GM23338 (cell line): ENCODE measurements at regions not wholly inside any gene's neighbourhood (a gene's known extent, or its start where the extent isn't known, plus 50 kb on each side); places are given as distances from the start of the nearest gene placed in this dataset.

Source experiments
- ATAC-seq: fragments of 200-7000 bp; cut with Tn5 transposase; 3 replicates; pipeline ENCODE4 v1.9.1; 2020
- DNase-seq: peaks from one replicate; pipeline ENCODE4 v3.0.0-alpha.2; 2015; ENCODE audit warnings: low spot score
- H2AFZ ChIP-seq: fragments of 200-600 bp; sonication (generic); 2 replicates; pipeline ENCODE4 v1.8.0; 2016; ENCODE audit warnings: antibody characterized with exemption, mild to moderate bottlenecking, moderate library complexity
- H3F3A ChIP-seq: fragments of 200-600 bp; sonication (generic); replicated peaks from 2 replicates; pipeline ENCODE4 v1.8.0; 2017; ENCODE audit warnings: antibody characterized with exemption, mixed run types, low read depth
- H3K27ac ChIP-seq: fragments of 200-600 bp; sonication (generic); 2 replicates; pipeline ENCODE4 v1.6.1; 2016; ENCODE audit warnings: low read depth
- H3K27me3 ChIP-seq: fragments of 200-600 bp; sonication (generic); 2 replicates; pipeline ENCODE4 v1.8.0; 2016; ENCODE audit warnings: mild to moderate bottlenecking, mixed run types, moderate library complexity; ENCODE audit not compliant: insufficient read depth
- H3K36me3 ChIP-seq: fragments of 200-600 bp; sonication (generic); 2 replicates; pipeline ENCODE4 v1.8.0; 2016; ENCODE audit warnings: mild to moderate bottlenecking; ENCODE audit not compliant: insufficient read depth
- H3K4me1 ChIP-seq: fragments of 200-600 bp; sonication (generic); 2 replicates; pipeline ENCODE4 v1.8.0; 2016; ENCODE audit warnings: mild to moderate bottlenecking, moderate library complexity; ENCODE audit not compliant: insufficient read depth
- H3K4me2 ChIP-seq: fragments of 200-600 bp; sonication (generic); 2 replicates; pipeline ENCODE4 v1.7.1; 2017; ENCODE audit warnings: mixed run types
- H3K4me3 ChIP-seq: fragments of 200-600 bp; sonication (generic); 2 replicates; pipeline ENCODE4 v1.6.1; 2016; ENCODE audit warnings: mixed run types
- H3K79me2 ChIP-seq: fragments of 200-600 bp; sonication (generic); replicated peaks from 2 replicates; pipeline ENCODE4 v1.8.0; 2017; ENCODE audit warnings: mild to moderate bottlenecking; ENCODE audit not compliant: insufficient read depth
- H3K9me2 ChIP-seq: fragments of 200-600 bp; sonication (generic); 2 replicates; pipeline ENCODE4 v1.8.0; 2017; ENCODE audit not compliant: insufficient read depth
- H4K20me1 ChIP-seq: fragments of 200-600 bp; sonication (generic); replicated peaks from 2 replicates; pipeline ENCODE4 v1.8.0; 2017; ENCODE audit warnings: mild to moderate bottlenecking; ENCODE audit not compliant: insufficient read depth
- H3K27ac Mint-ChIP-seq: 2 replicates; pipeline ENCODE4 v1.8.0; 2020; ENCODE audit warnings: inconsistent platforms, mild to moderate bottlenecking, moderate library complexity, mixed read lengths
- H3K27me3 Mint-ChIP-seq: 3 replicates; pipeline ENCODE4 v1.8.0; 2022; ENCODE audit warnings: low read depth, mild to moderate bottlenecking, moderate library complexity, mixed read lengths, inconsistent platforms; ENCODE audit not compliant: insufficient read depth, poor library complexity
- H3K36me3 Mint-ChIP-seq: 3 replicates; pipeline ENCODE4 v1.8.0; 2021; ENCODE audit warnings: low read depth, mild to moderate bottlenecking, inconsistent platforms, moderate library complexity, mixed read lengths
- H3K4me1 Mint-ChIP-seq: 3 replicates; pipeline ENCODE4 v1.8.0; 2020; ENCODE audit warnings: mild to moderate bottlenecking, inconsistent platforms, mixed read lengths
- H3K4me3 Mint-ChIP-seq: 3 replicates; pipeline ENCODE4 v1.8.0; 2021; ENCODE audit warnings: moderate library complexity, mild to moderate bottlenecking, inconsistent platforms, mixed read lengths
- H3K9me3 Mint-ChIP-seq: 3 replicates; pipeline ENCODE4 v1.8.0; 2020; ENCODE audit warnings: moderate library complexity, mild to moderate bottlenecking, inconsistent platforms, mixed read lengths
- CTCF ChIP-seq, 2 experiments: fragments of 200-600 bp in 1 of 2; sonication (generic) in 1 of 2; conservative IDR thresholded peaks; 2 replicates each; pipeline versions ENCODE4 v1.5.1 to v1.6.1; 2016 to 2017; ENCODE audit warnings: antibody characterized with exemption in 2 of 2, low read depth in 2 of 2, mild to moderate bottlenecking in 2 of 2, moderate library complexity in 1 of 2
- EZH2phosphoT487 ChIP-seq: fragments of 200-600 bp; sonication (generic); IDR thresholded peaks from one replicate; pipeline ENCODE4 v1.8.1; 2018; ENCODE audit warnings: antibody characterized with exemption; ENCODE audit not compliant: unreplicated experiment
- NANOG ChIP-seq: IDR thresholded peaks from 2 replicates; pipeline ENCODE4 v1.6.1; 2016; ENCODE audit warnings: antibody characterized with exemption, borderline replicate concordance
- ZNF331 ChIP-seq: fragments of 250-450 bp; sonication (Bioruptor Pico); IDR thresholded peaks from 2 replicates; pipeline ENCODE4 v1.5.0; 2020; ENCODE audit warnings: low read depth, mild to moderate bottlenecking, moderate library complexity
- ZNF462 ChIP-seq: fragments of 250-450 bp; sonication (Bioruptor Pico); IDR thresholded peaks from 2 replicates; pipeline ENCODE4 v1.5.0; 2020; ENCODE audit warnings: mild to moderate bottlenecking, moderate library complexity

GRCh38 chr4:186012071-186012470 lies 56.9 kb upstream of the TLR3 start (continued):
- TF ChIP-seq ZNF462 (CRISPR knock-in tag) (no peak), EZH2phosphoT487 (no peak)

- TF ChIP-seq ZNF331, result no peak
- TF ChIP-seq NANOG, result peak; percentile 57; the same call in 1 of the 2 replicates
- TF ChIP-seq ZNF462 (CRISPR knock-in tag), result 0 out of 2 replicates have a peak, but pooled peaks have one; percentile 11
- TF ChIP-seq CTCF (conservative IDR thresholded peaks at IDR 0.05; ENCODE audit: low read depth in 2 of 2), result 0 out of 4 replicates have a peak, but pooled peaks of 1 of the 2 experiments have one; percentile 9
- Histone ChIP-seq H2AFZ (no peak overlapping the region), H4K20me1 (no peaks in the 10 kb centered on the region), H3F3A (peaks cover 7% of the 10 kb centered on the region; the same call in 1 of the 2 replicates), H3K4me3 (no peak overlapping the region), H3K27me3 (no peaks in the 10 kb centered on the region), H3K4me1 (peaks cover 12% of the 10 kb centered on the region), H3K79me2 (no peaks in the 10 kb centered on the region), H3K36me3 (no peaks in the 10 kb centered on the region), H3K4me2 (peak overlapping the region; percentile 27), H3K27ac (peak overlapping the region; percentile 80), H3K9me2 (no peaks in the 10 kb centered on the region)
- peaks cover 6% of the 10 kb centered on the region for H3K36me3 Mint-ChIP-seq
- peaks cover 5% of the 10 kb centered on the region for H3K27me3 Mint-ChIP-seq
- peaks cover 4% of the 10 kb centered on the region; the same call in 2 of the 3 replicates for H3K9me3 Mint-ChIP-seq
- ATAC-seq (peak; percentile 84), DNase-seq (peak; percentile 73)
- H3K4me3 Mint-ChIP-seq, result peak overlapping the region; percentile 11; the same call in 1 of the 3 replicates
- H3K27ac Mint-ChIP-seq, result peak overlapping the region; percentile 92
- peaks cover 39% of the 10 kb centered on the region for H3K4me1 Mint-ChIP-seq
These were observed 55.4 kb upstream of the TLR3 start for GRCh38 chr4:186013419-186014186.
